ENCODE measurements at regions not wholly inside any gene's neighbourhood (a gene's known extent, or its start where the extent isn't known, plus 50 kb on each side); places are given as distances from the start of the nearest gene placed in this dataset.

DNA sequence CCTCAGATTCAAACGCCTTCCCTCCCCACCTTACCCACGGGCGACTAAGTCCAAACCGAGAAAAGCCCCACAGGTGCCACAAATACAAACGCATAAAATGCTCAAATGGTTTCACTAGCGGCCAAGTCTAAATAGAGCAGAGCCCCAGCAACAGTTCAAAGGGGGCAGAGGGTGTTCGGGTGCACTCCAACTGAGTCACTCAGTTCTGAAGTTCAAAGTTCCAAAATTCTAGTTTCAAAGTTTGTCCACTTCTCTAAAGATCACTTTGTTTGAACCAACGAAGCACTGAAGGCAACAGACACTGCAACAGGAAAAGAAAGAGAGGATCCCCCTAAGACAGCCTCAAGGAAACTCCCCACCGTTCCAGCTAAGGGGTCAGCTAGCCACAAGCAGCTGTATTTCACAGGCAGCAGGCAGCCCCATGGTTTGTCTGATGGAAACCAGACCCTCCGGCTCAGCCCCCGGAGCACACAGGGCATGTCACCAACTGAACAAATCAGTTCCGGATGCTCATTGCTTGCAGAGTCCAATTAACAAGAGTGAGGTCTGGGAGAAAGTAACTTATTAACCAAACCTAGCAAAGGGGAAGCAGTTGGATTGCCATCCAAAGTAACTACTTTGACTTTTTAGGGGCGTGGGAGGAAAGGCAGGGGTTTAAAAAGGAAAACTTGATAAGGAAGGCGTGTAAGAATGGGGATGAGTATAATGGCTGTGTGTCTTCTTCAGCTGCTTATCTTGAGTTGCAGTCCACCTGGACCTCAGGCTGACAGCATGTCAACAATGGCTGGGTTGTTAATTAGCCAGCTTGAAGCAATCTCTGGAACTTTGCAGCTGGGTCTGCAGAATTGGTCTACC, 1423.9 kb upstream of the PRMT6 start (continued):
- no peak for TF ChIP-seq CHD2 (IDR thresholded peaks at IDR 0.05; ENCODE audit: low read depth, low read length)
- TF ChIP-seq, protein P1, sequence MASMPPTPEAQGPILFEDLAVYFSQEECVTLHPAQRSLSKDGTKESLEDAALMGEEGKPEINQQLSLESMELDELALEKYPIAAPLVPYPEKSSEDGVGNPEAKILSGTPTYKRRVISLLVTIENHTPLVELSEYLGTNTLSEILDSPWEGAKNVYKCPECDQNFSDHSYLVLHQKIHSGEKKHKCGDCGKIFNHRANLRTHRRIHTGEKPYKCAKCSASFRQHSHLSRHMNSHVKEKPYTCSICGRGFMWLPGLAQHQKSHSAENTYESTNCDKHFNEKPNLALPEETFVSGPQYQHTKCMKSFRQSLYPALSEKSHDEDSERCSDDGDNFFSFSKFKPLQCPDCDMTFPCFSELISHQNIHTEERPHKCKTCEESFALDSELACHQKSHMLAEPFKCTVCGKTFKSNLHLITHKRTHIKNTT (CRISPR knock-in tag; IDR thresholded peaks at IDR 0.05), result no peak
- TF ChIP-seq YY1 (IDR thresholded peaks at IDR 0.05; ENCODE audit: insufficient read depth, insufficient replicate concordance, low read depth, low read length), result peak; percentile 13
- TF ChIP-seq SYNCRIP (IDR thresholded peaks at IDR 0.05; ENCODE audit: insufficient read depth, low read depth, low read length), result no peak
- peak; percentile 86 for TF ChIP-seq POGZ (CRISPR knock-in tag; IDR thresholded peaks at IDR 0.05)
- TF ChIP-seq, protein P2, sequence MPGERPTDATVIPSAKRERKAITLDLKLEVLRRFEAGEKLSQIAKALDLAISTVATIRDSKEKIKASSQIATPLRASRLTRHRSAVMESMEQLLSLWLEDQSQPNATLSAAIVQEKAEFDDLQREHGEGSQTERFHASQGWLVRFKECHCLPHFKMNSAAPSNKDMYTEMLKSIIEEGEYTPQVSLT (CRISPR knock-in tag; IDR thresholded peaks at IDR 0.05; ENCODE audit: borderline replicate concordance, low read depth), result no peak
- no peak for TF ChIP-seq TARDBP (CRISPR knock-in tag; IDR thresholded peaks at IDR 0.05)
- no peak for TF ChIP-seq JDP2 (CRISPR knock-in tag; IDR thresholded peaks at IDR 0.05; ENCODE audit: borderline replicate concordance)
- peak; percentile 88 for TF ChIP-seq ZNF331 (CRISPR knock-in tag; IDR thresholded peaks at IDR 0.05)
- TF ChIP-seq PITX1 (CRISPR knock-in tag; IDR thresholded peaks at IDR 0.05), result peak; percentile 86; the same call in 1 of the 2 replicates
- TF ChIP-seq ZNF382 (CRISPR knock-in tag; IDR thresholded peaks at IDR 0.05; ENCODE audit: borderline replicate concordance), result no peak
- no peak for TF ChIP-seq NAIF1 (CRISPR knock-in tag; IDR thresholded peaks at IDR 0.05; ENCODE audit: borderline replicate concordance)
- TF ChIP-seq ZNF256 (CRISPR knock-in tag; conservative IDR thresholded peaks at IDR 0.05), result no peak
- peak; percentile 74; the same call in 1 of the 2 replicates for TF ChIP-seq SIN3A (IDR thresholded peaks at IDR 0.05; ENCODE audit: borderline replicate concordance, low read depth, low read length)
- TF ChIP-seq ZBTB7A (CRISPR knock-in tag; IDR thresholded peaks at IDR 0.05), result no peak
- TF ChIP-seq BHLHE40 (IDR thresholded peaks at IDR 0.05; ENCODE audit: low read length), result no peak
- TF ChIP-seq, protein P3, sequence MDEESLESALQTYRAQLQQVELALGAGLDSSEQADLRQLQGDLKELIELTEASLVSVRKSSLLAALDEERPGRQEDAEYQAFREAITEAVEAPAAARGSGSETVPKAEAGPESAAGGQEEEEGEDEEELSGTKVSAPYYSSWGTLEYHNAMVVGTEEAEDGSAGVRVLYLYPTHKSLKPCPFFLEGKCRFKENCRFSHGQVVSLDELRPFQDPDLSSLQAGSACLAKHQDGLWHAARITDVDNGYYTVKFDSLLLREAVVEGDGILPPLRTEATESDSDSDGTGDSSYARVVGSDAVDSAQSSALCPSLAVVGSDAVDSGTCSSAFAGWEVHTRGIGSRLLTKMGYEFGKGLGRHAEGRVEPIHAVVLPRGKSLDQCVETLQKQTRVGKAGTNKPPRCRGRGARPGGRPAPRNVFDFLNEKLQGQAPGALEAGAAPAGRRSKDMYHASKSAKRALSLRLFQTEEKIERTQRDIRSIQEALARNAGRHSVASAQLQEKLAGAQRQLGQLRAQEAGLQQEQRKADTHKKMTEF (CRISPR knock-in tag; IDR thresholded peaks at IDR 0.05), result peak; percentile 86
- no peak for TF ChIP-seq ZNF75D (CRISPR knock-in tag; IDR thresholded peaks at IDR 0.05; ENCODE audit: borderline replicate concordance)
- TF ChIP-seq, protein P4, sequence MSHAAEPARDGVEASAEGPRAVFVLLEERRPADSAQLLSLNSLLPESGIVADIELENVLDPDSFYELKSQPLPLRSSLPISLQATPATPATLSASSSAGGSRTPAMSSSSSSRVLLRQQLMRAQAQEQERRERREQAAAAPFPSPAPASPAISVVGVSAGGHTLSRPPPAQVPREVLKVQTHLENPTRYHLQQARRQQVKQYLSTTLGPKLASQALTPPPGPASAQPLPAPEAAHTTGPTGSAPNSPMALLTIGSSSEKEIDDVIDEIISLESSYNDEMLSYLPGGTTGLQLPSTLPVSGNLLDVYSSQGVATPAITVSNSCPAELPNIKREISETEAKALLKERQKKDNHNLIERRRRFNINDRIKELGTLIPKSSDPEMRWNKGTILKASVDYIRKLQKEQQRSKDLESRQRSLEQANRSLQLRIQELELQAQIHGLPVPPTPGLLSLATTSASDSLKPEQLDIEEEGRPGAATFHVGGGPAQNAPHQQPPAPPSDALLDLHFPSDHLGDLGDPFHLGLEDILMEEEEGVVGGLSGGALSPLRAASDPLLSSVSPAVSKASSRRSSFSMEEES (CRISPR knock-in tag; IDR thresholded peaks at IDR 0.05), result peak; percentile 73; the same call in 1 of the 2 replicates
- TF ChIP-seq, protein P5, sequence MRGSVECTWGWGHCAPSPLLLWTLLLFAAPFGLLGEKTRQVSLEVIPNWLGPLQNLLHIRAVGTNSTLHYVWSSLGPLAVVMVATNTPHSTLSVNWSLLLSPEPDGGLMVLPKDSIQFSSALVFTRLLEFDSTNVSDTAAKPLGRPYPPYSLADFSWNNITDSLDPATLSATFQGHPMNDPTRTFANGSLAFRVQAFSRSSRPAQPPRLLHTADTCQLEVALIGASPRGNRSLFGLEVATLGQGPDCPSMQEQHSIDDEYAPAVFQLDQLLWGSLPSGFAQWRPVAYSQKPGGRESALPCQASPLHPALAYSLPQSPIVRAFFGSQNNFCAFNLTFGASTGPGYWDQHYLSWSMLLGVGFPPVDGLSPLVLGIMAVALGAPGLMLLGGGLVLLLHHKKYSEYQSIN (CRISPR knock-in tag; IDR thresholded peaks at IDR 0.05; ENCODE audit: borderline replicate concordance), result no peak
- peak; percentile 66; the same call in 1 of the 2 replicates for TF ChIP-seq ZNF605 (CRISPR knock-in tag; IDR thresholded peaks at IDR 0.05)
- no peak for TF ChIP-seq MAFF (IDR thresholded peaks at IDR 0.05; ENCODE audit: low read depth, low read length)
- peak; percentile 57 for TF ChIP-seq HMG20A (CRISPR knock-in tag; IDR thresholded peaks at IDR 0.05; ENCODE audit: borderline replicate concordance)
- TF ChIP-seq DPF2 (CRISPR knock-in tag; IDR thresholded peaks at IDR 0.05; ENCODE audit: borderline replicate concordance, low read depth), result 0 out of 2 replicates have a peak, but pooled peaks have one; percentile 25
- no peak for TF ChIP-seq SP2 (CRISPR knock-in tag; IDR thresholded peaks at IDR 0.05)
